K562 (cell line): ENCODE measurements at regions not wholly inside any gene's neighbourhood (a gene's known extent, or its start where the extent isn't known, plus 50 kb on each side); places are given as distances from the start of the nearest gene placed in this dataset.

Experiments
- ATF3 ChIP-seq, 2 experiments: fragments of 450-650 bp in 1 of 2; sonication (generic) in 1 of 2; formaldehyde crosslinking in 1 of 2; IDR thresholded peaks in 1 of 2; conservative IDR thresholded peaks in 1 of 2; 2 replicates each; pipeline versions ENCODE4 v1.6.1 to v1.8.1; 2016 to 2023; ENCODE audit warnings: mild to moderate bottlenecking in 2 of 2, moderate library complexity in 2 of 2, inconsistent platforms in 1 of 2, missing genetic modification reagents in 1 of 2
- CEBPG ChIP-seq, 3 experiments: fragments of 200-800 bp in 1 of 3; sonication (Bioruptor generic) in 1 of 3; sonication (generic) in 1 of 3; formaldehyde crosslinking in 1 of 3; IDR thresholded peaks in 2 of 3; conservative IDR thresholded peaks in 1 of 3; 2 replicates each; pipeline versions ENCODE4 v1.6.1 to v1.8.0; 2016 to 2022; ENCODE audit warnings: missing compliant biosample characterization in 2 of 3, missing genetic modification characterization in 2 of 3, mild to moderate bottlenecking in 1 of 3, missing genetic modification reagents in 1 of 3
- CTCF ChIP-seq, 3 experiments: IDR thresholded peaks in 2 of 3; conservative IDR thresholded peaks in 1 of 3; 2 replicates each; pipeline ENCODE4 v1.5.1; 2011 to 2012; ENCODE audit warnings: low read length in 3 of 3, mild to moderate bottlenecking in 3 of 3, control low read depth in 2 of 3, improper control_type of control experiment in 1 of 3, inconsistent platforms in 1 of 3, low read depth in 1 of 3, mixed read lengths in 1 of 3, moderate library complexity in 1 of 3; ENCODE audit not compliant: insufficient read depth in 2 of 3
- ZNF830 ChIP-seq: fragments of 250-450 bp; sonication (Bioruptor Pico); IDR thresholded peaks from 2 replicates; pipeline ENCODE4 v1.5.0; 2021; ENCODE audit warnings: mild to moderate bottlenecking

DNA sequence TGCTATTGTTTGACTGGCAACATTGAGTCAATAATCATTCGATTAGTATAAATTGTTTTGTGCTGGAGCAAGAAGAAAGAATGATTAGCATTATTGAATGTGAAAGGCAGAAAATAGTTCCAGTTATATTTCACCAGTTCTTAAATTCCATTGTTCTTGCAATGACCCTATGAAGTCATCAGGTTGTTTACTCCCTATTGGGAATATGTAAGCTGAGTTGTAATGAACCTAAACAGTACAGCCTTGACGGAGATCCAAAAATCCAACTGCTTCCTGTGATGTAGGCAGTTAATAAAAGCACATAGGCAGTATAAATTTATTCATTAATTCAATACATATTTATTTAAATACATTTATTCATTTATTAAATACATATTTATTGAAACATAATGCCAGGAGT, 947.5 kb downstream of the PCDH7 start:
- TF ChIP-seq ZNF830 = no peak
- no peak for TF ChIP-seq ATF3 (IDR thresholded peaks at IDR 0.05)
- TF ChIP-seq ATF3 (CRISPR knock-in tag; conservative IDR thresholded peaks at IDR 0.05) = no peak
- no peak for TF ChIP-seq CTCF (IDR thresholded peaks at IDR 0.05 in 2 of 3, conservative IDR thresholded peaks at IDR 0.05 in 1 of 3; ENCODE audit: insufficient read depth in 2 of 3, low read depth in 1 of 3, low read length in 3 of 3)
- no peak for TF ChIP-seq CEBPG (CRISPR knock-in tag; IDR thresholded peaks at IDR 0.05)
- TF ChIP-seq CEBPG (tag; conservative IDR thresholded peaks at IDR 0.05 in 1 of 2, IDR thresholded peaks at IDR 0.05 in 1 of 2) = no peak
